HG03520 (cell line): ENCODE measurements at regions not wholly inside any gene's neighbourhood (a gene's known extent, or its start where the extent isn't known, plus 50 kb on each side); places are given as distances from the start of the nearest gene placed in this dataset.
A peak's percentile ranks its signal among the peaks of the same experiment; 100 is the strongest.

Source experiments
- ATAC-seq: cut with Tn5 transposase; IDR thresholded peaks from one replicate; pipeline ENCODE4 v1.9.1; 2021; ENCODE audit warnings: mild to moderate bottlenecking, moderate library complexity; ENCODE audit not compliant: unreplicated experiment

DNA sequence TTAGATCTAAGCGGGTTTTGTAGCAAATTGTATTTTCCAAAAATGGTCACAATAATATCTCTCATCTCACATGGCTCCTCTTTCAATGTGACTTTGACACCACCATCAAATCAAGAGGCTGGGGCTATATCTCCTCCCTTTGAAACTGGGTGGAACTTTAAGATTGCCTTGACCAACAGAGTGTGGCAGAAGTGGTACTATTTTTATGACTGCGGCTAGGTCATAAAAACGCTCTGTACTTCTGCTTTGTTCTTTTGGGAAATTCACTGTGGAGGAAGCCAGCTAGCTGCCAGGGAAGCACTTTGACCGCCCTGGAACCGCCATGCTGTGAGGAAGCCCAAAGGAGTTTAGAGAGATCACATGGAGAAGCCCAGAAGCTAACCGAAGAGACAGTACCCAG, 50.7 kb upstream of the ACOT11 start:
- no peak for ATAC-seq

DNA sequence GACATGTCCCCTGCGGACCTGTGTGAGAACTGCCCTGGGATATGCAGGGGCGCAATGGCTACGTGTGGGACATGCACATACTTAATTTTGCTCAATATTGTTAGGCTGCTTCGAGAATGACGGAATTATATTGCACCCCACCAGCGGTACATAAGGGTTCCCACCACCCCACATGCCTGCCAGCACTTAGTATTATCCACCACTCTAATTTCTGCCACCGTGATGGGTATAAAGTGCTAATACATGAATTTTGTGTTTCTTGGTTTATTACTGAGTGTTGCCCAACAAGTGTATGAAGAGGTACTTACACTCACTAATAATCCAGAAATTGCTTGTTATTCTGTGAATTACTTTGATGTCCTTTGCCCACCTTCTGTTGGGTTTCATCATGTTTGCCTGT, 52.1 kb upstream of the ACOT11 start:
- no peak for ATAC-seq

DNA sequence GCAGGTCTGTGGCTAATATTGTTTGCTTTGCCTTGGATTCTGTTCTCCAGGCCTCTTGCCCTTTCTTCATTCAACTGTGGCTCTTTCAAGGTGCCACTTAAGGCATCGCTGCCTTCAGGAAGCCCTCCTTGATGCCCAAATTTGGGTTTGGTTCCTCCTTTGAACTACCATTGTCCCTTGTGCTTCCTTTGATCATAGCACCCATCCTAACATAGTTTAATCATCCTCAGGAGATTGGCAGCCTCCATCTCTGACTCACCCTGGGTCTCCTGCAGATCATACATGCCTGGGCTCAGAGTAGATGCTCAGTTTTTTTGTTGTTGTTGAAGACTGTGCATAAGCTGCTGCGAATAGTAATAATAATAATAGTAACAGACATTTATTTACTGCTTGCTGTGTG, 54.4 kb upstream of the ACOT11 start:
- ATAC-seq, result no peak

DNA sequence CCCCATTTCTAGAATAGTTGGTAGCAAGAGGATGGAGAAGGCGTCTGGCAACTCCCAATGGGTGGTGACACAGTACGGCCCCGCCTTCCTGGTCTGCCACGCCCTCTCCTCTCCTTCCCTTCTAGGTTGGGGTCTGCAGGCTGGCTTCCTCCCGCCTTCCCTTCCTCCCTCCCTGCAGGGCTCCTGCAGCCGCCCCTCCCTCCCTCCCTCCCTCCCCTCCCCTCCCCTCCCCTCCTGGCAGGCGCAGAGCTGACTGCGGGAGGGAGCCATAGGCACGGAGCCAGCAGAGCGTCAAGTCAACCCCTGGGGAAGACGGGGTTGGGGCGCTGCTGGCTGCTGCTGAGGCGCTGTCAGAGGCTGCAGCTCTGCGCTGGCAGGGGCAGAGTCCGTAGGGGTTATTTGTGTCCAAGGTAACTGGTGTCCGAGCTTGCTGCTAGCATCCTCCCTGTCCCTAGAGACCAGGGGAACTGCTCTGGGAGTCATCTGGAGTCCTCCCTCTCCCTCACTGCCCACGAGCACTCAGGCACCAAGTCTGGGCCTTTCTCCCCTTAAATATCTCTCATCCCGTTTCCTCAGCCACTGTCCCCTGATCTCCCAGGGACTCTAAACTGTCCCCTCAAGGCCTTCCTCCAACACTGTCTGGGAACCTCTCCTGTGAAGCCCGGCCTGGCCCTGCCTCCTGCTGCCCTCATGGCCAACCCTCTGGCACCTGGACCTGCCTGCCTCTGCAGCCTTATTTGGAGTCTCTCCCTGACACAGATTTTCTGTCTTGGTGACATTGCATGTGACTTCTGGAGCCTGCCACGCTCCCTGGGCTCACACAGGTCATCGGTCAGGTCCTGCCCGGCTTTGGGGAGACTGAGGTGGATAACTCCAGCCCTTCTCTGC, 57.4 kb upstream of the ACOT11 start:
- ATAC-seq, result no peak

DNA sequence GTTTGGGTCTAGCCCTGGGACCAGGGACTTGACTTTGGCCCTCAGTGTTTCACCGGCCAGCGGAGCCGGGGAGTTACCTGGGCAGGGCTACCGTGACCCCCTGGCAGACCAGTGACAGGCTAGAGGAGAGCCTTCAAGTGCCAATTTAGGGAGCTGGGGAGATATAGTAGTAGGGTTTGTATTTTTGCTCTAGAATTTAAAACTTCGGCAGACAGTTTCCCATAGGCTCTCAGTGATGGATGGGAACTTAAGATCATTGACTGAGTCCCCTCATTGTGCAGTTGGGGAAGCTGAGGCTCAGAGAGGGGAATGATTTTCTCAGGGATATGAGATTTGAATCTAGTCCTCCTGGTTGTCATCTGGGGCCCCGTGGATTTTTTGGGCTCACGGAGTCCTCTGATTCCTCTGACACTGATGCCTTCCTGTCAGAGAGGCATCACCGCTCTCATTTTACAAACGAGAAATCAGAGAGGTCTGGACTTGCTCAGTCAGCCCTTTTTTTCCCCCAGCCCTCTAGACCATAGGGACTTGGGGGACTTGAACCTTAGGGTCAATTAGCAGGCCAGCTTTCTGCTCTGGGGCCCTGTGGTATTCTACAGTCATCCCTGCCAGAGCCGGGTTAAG, 58.3 kb upstream of the ACOT11 start:
- ATAC-seq, result no peak

DNA sequence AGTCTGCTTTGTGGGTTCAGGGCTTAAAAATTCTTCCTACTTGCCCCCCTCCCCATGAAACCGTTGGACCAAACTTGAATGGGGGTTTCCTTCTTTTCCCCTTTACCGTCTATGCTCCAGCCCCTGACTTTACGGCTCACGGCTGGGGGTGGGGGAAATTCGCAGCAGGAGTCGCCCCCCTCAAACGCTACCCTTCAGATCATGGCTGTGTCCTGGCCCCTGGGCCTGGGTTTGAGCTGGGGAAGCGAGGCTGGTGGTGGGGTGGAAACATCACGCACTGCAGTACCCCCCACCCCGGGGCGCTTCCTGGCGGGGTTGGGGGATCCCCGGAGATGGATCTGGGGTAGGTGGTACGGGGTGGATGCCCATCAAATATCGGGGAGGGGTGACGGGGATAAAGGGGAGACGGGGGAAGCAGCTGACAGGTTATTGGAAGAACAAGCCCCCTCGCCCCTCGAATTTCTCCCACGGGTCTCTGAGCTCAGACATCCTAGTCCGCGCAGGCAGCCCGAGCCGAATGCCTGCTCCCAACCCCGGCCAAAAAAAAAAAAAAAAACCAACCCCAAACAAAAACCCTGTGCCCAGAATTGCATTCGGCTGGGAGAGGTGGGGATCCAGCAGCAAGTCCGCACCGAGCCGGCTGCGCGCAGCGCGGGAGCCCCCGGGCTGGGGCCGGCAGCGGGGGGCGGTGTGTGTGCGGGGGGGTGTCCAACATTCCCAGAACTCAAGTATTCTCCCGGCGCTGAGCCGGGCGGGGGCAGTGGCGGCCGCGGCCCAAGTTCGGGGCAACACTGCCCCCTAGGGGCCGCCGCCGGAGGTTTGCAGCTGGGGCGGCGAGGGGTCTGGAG, 59.0 kb upstream of the ACOT11 start:
- ATAC-seq, result peak; percentile 52

DNA sequence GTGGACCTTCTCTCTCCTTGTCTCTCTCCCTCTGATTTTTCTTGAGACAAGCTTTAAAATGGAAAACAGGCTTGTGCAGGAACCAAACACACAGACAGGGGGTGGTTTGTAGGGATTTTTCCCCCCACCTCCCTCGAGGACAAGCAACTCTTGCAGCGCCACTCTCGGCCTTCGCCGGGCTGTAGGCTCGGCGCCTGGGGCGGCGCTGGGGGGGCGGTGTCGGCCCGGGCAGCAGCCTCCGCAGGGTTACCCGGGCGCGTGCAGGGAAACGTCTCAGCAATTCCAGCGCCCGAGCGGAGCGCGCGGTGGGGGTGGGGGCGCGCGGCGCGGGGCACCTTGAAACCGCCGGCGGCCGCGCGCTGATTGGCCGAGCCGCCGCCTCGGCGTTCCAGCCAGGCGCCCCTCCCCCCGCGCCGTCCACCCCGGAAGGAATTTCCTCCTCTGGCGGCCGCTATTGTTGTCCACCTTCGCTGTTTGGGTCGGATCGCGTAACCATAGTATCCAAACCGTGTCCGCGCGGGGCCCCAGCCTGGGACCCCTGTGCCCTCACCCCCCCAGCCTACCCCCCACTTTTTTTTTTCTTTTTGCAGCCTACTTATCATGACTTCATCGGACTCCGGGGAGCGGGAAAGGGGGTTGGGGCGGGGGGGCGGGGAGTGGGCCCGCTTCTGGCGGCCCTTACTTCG, 59.8 kb upstream of the ACOT11 start:
- no peak for ATAC-seq

DNA sequence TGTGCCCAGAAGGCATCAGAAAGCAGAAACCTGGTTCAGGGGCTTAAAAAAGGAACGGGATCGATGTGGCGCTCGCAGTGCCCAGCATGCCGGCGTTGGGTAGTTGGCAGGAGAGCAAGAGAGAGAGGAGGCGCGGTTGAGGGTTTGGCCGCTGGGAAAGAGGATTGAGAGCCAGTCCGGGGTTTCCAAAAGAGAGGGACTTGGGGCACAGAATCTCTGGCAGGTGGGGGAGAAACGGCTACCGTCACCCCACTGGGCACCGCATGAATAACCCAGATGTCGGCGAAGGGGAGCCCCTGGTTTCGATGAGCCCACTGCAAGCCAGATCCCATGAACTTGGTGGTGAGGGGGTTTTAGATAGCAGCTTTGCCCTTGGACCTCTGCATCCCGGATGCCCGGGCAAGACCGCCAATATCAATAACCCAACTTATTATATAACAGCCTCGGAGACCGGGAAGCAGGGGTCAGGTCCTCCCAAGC, 60.4 kb upstream of the ACOT11 start:
- ATAC-seq, result no peak

DNA sequence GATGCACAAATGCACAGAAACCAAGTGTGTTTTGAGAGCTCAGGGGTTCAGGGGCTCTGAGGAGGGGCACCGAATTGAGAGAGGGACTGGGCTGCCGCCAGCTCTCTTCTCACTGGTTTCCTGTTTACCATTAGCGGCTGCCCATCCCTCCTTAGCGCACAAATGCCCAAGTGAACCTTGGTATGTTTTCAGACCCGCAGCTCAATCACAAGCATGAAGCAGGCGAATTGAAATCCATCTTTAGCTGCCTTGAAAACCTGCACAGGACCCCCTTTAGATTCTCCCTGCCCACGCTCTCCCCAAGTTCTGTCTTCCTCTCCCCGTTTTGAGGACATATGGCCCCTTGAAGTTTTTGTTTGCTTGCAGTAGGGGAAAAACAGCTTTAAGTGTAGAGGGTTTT, 61.1 kb upstream of the ACOT11 start:
- ATAC-seq, result no peak

DNA sequence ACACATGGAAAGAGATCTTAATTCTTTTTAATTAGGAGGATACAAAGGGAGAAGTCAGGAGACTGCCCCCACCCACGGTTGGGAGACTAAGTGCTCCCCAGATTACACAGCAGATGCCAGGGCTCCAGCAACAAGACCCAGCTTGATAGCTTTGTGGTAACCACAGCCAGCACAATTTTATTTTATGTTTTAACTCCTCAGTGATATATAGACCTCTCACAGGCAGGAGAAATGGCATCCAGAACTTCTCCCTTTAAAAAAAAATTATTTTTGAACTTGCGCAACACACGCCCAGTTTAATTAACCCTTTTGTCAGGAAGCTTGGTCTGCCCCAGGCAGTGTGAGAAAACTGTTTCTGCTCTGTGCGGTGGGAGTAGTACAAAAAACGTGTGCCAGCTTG, 62.6 kb upstream of the ACOT11 start:
- ATAC-seq, result no peak

DNA sequence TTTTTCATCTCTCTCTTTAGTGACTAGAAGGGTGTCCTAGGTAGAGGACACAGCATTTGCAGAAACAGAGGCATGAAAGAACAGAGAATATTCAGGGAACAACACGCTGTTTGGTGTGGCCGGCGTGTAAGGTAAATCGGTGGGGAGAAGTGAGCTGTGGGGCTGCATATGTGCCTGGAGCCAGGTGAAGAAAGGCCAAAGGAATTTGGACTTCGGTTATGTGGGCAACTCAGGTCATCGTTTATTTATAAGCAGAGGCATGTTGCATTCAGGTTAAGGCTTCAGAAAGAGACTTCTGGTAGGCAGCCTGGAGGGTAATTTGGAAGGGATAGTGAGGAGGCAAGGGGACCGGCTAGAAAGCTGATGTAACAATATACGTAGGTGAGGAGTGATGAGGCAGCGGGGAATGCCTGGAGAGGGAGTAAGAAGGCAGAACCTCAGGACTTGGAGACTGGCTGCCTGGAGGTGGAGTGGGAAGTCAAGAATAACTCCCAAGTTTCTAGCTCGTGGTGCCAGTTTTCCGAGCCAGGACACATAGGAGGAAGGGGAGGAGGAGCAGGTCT, 64.1 kb upstream of the ACOT11 start:
- no peak for ATAC-seq

DNA sequence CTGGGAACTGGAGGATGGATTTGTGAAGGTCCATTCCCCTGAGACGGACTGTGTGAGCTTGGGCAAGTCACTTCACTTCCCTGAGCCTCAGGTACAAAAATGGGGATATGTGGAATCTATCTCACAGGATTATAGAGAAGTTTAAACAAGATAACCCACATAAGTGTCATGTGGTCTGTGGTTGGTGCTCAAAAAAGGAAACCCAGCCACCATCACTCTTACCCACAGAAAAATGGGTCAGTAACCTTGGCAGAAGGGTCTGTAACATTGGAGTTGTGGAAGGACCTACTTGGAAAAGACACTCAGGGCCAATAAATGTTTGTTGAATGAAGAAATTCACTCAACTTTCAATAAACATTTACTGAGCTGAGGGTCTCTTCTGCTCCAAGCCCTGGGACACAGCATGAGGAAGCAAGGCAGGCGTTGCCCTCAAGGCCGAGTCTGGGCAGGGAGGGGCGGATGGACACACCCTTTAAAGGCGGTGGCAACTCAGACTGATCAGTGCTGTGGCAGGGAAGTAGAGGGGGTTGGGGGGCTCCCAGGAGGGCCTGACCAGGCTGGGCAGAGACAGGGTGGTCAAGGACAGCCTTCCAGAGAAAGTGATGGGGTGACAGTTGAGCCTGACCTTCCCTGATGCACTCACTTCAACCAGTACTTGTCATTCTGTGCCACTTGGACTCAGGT, 66.7 kb upstream of the ACOT11 start:
- ATAC-seq, result no peak

DNA sequence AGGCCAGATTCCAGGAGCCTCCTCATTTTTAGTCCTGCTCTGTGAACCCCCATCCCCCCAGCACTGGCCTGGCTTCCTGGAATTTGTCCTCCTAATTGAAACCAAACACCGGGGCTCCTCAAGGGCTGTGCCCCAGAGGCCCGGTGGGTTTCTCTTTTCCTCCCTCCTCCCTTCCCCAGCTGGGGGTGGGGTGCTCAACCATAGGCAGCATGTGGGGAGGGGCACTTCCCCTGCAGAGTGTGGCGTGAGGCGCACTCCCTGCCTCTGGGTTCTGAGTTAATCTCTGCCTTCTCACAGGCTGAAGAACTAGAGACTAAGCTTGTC, 67.5 kb upstream of the ACOT11 start:
- ATAC-seq, result no peak

DNA sequence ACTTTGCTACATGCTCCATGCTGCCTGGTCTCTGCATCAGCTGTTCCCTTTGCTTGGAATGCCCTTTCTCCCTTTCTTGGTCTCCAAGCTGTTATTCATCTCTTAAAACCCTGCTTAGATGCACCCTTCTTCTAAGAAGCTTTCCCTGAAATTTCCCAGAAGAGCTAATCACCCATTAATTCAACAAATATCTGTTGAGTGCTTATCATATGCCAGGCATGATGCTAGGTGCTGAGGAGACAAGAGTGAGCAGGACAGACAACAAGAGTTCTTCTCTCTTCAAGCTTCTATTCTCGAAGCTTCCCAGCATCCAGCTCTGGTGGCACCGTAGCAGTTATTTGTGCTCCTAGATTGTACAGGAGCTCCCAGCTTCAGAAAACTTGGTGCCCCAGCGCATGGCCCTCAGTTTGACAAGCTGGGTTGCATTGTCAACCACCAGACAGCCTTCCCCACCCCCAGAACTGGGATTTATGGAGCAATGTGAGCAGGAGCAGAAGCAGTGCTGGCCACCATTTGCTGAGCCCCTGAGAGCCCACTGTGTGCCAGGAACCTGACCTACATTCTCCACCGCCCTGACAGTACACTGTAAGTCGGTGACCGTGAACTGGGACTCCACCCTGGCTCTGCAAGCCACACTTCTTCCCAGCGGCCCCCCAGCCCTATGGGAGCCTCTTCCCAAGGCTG, 68.0 kb upstream of the ACOT11 start:
- ATAC-seq, result no peak

DNA sequence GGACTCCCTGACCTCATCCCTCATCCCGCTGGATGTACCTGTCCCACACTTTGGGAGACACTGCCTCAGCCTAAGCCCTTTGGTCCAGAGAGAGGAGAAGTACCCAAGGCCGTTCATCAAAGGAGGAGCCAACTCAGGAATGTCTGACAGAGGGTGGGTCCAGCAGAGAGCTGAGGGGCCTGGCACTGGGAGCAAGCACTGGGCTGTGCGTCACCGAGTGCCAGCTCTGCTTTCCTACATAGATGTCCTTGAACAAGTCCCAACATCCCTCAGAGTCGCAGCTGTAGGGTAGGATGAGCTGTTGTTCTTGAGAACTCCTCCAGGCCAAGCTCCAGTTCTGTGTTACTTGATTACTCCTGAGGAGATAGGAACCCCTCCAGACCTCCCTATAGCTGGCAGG, 68.8 kb upstream of the ACOT11 start:
- no peak for ATAC-seq

DNA sequence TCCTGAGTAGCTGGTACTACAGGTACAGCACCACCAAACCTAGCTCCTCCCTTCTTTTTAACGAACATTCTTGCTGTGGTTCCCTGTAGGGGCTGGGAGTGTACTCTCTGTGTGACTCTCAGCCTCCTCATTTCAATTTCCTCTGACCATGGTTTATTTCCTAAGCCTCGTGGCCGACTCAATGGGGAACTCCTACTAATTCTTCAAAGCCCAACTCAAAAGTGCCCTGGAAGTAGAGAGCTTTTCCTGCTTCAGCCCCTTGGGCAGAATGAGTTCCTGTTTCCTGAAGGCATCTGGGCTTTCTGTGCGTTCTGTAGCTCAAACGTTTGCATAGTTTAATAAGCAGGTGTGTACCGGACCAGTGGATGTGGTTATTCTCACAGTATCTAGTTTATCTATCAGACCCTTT, 70.9 kb upstream of the ACOT11 start:
- ATAC-seq, result no peak

DNA sequence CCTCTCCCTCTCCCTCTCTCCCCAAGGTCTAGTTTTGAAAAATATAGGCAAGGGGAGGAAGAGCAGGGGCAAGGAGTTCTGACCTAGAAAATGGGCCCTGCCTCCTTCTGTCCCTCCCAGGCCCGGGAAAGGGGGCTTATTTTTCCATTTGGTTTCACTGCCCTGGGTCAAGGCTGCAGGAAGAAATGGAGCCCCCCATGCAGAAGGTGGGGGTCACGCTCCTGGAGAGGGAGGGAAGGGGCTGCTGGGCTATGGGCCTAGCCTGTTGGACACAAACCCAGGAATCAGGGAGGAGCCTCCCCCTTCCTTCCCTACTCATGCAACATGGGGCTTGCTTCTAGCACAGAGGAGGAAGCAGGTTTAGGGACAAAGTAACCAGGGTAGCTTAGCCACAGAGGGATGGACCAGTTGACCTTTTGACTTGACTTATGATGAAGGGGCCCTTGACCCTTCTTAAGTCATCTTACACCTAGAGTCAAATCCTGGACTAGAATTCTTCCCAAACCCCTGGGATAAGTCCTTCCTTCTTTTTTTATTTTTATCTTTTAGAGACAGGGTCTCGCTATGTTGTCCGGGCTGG, 70.4 kb upstream of the SSBP3 start:
- no peak for ATAC-seq

DNA sequence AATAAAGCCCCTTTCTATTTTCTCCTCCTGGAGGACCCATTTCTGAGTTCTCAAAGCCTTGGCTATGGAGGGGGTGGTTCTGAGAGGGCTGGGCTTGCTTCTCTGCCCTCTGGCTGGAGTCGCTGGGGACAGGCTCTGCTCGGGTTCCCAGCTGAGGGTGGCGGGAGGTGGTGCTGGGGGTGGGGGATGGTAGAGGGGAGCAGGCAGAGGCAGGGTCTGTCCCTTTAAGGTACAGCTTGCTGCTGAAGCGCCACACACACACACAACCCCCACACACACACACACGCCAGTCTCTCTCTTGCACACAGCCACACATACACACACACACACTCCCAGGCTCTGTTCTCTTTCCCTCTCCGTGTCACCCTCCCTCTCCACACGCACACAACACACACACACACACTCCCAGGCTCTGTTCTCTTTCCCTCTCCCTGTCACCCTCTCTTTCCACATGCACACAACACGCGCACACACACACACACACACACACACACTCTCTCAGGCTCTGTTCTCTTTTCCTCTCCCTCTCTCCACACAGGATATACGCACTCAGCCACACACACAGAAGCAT, 69.8 kb upstream of the SSBP3 start:
- ATAC-seq, result no peak

DNA sequence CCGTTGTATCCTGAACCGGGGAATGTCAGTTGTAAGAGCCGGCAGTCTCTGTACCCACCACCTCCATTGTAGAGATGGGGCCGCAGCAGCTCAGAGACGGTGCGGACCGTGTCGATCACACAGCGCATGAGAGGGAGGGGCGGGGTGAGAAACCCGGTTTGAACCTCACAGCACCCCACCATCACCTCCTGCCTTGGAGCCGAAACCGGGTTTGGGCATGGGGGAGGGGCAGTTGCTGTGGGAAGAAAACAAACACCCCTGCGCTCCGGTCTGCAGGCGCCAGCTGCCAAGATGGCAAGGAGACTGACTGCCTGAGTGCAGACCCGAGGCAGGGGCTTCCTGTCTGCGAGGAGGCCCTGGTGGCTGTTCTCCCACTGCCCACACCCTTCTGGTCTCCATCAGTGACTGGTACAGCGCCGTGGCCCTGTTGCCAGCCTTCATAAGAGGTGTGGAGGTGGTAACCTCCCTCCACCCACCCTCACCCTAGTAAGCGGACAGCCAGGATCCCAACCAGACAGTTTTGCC, 69.2 kb upstream of the SSBP3 start:
- ATAC-seq, result no peak
